ENCODE measurements at regions not wholly inside any gene's neighbourhood (a gene's known extent, or its start where the extent isn't known, plus 50 kb on each side); places are given as distances from the start of the nearest gene placed in this dataset.
"Not testable (repeated sequence)": the region's sequence is repeated elsewhere in the genome, so short reads cannot be mapped to it uniquely, and the experiment has no call there.

DNA sequence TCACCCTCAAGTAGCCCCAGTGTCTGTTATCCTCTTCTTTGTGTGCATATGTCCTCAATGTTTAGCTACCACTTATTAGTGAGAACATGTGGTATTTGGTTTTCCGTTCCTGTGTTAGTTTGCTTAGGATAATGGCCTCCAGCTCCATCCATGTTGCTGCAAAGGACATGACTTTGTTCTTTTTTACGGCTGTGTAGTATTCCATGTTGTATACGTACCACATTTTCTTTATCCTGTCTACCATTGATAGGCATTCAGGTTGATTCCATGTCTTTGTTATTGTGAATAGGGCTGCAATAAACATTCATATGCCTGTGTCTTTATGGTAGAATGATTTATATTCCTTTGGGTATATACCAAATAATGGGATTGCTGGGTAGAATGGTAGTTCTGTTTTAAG is 219.1 kb downstream of the CDCA7 start:
- TF ChIP-seq POLR2A, EP300 (IDR thresholded peaks at IDR 0.05): not testable (repeated sequence)
- TF ChIP-seq, protein P1, sequence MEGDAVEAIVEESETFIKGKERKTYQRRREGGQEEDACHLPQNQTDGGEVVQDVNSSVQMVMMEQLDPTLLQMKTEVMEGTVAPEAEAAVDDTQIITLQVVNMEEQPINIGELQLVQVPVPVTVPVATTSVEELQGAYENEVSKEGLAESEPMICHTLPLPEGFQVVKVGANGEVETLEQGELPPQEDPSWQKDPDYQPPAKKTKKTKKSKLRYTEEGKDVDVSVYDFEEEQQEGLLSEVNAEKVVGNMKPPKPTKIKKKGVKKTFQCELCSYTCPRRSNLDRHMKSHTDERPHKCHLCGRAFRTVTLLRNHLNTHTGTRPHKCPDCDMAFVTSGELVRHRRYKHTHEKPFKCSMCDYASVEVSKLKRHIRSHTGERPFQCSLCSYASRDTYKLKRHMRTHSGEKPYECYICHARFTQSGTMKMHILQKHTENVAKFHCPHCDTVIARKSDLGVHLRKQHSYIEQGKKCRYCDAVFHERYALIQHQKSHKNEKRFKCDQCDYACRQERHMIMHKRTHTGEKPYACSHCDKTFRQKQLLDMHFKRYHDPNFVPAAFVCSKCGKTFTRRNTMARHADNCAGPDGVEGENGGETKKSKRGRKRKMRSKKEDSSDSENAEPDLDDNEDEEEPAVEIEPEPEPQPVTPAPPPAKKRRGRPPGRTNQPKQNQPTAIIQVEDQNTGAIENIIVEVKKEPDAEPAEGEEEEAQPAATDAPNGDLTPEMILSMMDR (IDR thresholded peaks at IDR 0.05): not testable (repeated sequence)

Measured in ovary (tissue), 3 donors.